AG10803 (cell line): ENCODE measurements at regions not wholly inside any gene's neighbourhood (a gene's known extent, or its start where the extent isn't known, plus 50 kb on each side); places are given as distances from the start of the nearest gene placed in this dataset.

Experiments used
- DNase-seq: peaks from one replicate; pipeline ENCODE4 v3.0.0; 2010; ENCODE audit warnings: low read depth
- H3K4me3 ChIP-seq: 2 replicates; pipeline ENCODE4 v1.5.1; 2011; ENCODE audit warnings: mild to moderate bottlenecking, low read length, control low read depth
- CTCF ChIP-seq: conservative IDR thresholded peaks from 2 replicates; pipeline ENCODE4 v1.5.1; 2011; ENCODE audit warnings: mild to moderate bottlenecking, low read length, control low read depth, inconsistent platforms

DNA sequence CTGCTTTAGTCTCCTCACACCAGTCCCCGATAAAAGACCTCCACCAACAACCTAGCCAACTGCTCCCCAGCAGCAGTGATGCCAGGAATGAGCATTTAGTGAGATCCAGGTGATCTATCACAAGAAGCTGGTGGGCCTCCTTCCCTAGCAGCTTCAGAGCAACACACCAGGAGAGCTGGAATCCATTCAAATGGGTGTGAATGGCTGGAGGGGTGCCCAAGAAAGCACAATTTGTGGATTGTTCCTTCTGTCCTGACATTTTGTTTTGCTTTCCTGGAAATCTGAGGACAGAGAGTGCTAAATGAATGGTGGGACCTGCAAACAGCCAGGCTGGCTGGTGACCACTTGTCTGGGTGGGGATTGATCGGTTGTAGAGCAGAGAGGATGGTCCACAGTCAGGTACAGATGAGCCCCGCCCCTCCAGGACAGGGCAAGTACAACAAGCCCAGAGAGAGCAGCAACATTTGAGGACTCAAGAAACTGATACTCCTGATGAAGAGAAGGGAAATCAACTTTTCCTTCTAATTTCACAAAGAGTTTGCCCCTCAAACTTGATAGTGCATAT is 316.8 kb downstream of the VPS13C start:
- TF ChIP-seq CTCF: no peak
- no peak for DNase-seq
- no peak overlapping the region for H3K4me3 ChIP-seq

GRCh38 chr15:61742591-61742990 is 317.7 kb downstream of the VPS13C start:
- DNase-seq: no peak
- TF ChIP-seq CTCF: no peak

DNA sequence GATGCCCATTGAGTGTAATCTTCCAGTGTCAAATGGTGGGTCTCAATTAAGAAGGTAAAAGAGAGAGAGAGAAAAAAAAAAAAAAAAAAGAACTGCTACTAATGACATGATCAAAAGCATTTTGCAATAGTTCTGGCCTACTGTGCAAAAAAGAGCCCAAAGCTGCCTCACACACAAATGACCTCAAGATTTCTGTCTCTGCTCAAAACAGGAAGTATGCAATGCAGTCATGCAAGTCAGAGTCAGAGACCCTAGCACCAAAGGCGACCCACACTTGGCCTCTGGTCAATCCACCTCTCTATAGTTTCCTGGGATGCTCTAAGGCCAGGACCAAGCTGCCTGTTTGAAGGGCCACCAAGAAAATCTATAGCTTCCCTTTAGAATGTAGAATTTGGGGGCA is 323.5 kb downstream of the VPS13C start:
- no peak for DNase-seq
- no peak overlapping the region for H3K4me3 ChIP-seq
- no peak for TF ChIP-seq CTCF

More at GRCh38 chr15:61742591-61742990, 317.7 kb downstream of the VPS13C start:
- no peak overlapping the region for H3K4me3 ChIP-seq

DNA sequence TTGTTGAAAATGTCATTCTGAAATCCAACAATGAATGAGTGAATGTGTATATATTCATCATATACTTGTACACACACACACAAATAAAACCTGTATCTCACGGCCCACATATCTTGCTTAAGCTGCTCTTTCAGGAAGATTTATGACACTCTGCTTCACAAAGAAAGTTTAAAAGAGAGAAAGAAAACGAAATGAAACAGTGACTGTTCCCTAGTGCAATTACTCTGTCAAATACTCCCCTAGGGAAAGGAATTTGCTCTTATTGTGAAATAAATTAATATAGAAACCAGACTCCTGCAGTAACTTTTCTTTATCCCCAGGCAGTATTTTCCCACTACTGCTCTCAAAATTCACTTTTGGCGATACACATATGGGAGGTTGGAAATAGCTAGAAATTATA is 329.1 kb downstream of the VPS13C start:
- no peak overlapping the region for H3K4me3 ChIP-seq
- DNase-seq: no peak
- TF ChIP-seq CTCF: 0 out of 2 replicates have a peak, but pooled peaks have one; percentile 4

- no peak for DNase-seq
- H3K4me3 ChIP-seq: no peak overlapping the region
- TF ChIP-seq CTCF: no peak
Measured at GRCh38 chr15:61729646-61730045, 330.6 kb downstream of the VPS13C start.

GRCh38 chr15:61726166-61726565 is 334.1 kb downstream of the VPS13C start:
- H3K4me3 ChIP-seq: no peak overlapping the region

DNA sequence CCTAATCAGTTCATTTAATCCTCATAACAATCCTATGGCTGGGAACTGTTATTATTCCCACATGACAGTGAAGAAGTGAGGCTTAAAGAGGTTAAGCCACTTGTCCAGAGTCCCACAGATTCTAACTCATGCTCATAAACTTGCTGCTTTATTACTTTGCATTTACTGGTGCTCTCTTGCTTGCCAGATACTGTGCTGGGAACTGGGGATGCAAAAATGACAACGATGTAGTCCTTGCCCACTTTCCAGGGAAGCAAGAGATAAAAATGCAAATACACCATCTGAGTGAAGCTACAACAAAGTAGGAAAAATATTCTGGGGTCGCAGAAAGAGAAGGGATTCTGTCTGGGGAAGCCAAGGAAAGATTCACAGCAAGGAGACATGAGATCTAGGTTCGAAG is 335.0 kb downstream of the VPS13C start:
- H3K4me3 ChIP-seq: no peak overlapping the region
- no peak for DNase-seq
- TF ChIP-seq CTCF: no peak

More at GRCh38 chr15:61726166-61726565, 334.1 kb downstream of the VPS13C start:
- no peak for TF ChIP-seq CTCF
- no peak for DNase-seq
